ENCODE measurements at regions not wholly inside any gene's neighbourhood (a gene's known extent, or its start where the extent isn't known, plus 50 kb on each side); places are given as distances from the start of the nearest gene placed in this dataset.

GRCh38 chr16:6047325-6047724, 949.7 kb upstream of the EEF2KMT start:
- no peak for TF ChIP-seq CTCF (IDR thresholded peaks at IDR 0.05; ENCODE audit: control extremely low read depth, extremely low read depth)
- H3K9me3 ChIP-seq (ENCODE audit: control insufficient read depth in 4 of 4, insufficient read depth in 3 of 4, low read length in 3 of 4) = peaks cover 0 to 2% (median 0%) of the 10 kb centered on the region in 4 donors
- H3K9ac ChIP-seq (ENCODE audit: insufficient read depth in 1 of 2, low read length in 2 of 2) = no peak overlapping the region
- 75 to 87% methylated on average over 3 of the region's 3 CpGs for WGBS, 2 donors
- H3K27me3 ChIP-seq (ENCODE audit: control insufficient read depth in 3 of 3, insufficient read depth in 3 of 3, low read length in 2 of 3) = no peaks in the 10 kb centered on the region
- H3K4me3 ChIP-seq = no peak overlapping the region
- ATAC-seq (ENCODE audit: insufficient read depth, low FRiP score) (no peak), DNase-seq (no peak)
- no peaks in the 10 kb centered on the region for H3K4me1 ChIP-seq (ENCODE audit: control insufficient read depth in 5 of 5, insufficient read depth in 5 of 5, low read length in 5 of 5)
- H3K36me3 ChIP-seq (ENCODE audit: control insufficient read depth in 4 of 4, insufficient read depth in 4 of 4, low read length in 4 of 4) = no peaks in the 10 kb centered on the region
- H3K27ac ChIP-seq (ENCODE audit: low read depth in 1 of 2, low read length in 1 of 2) = no peak overlapping the region

- Histone ChIP-seq H3K4me1 (ENCODE audit: control insufficient read depth in 5 of 5, insufficient read depth in 5 of 5, low read length in 5 of 5) (no peaks in the 10 kb centered on the region), H3K36me3 (ENCODE audit: control insufficient read depth in 4 of 4, insufficient read depth in 4 of 4, low read length in 4 of 4) (no peaks in the 10 kb centered on the region), H3K4me3 (no peak overlapping the region), H3K9me3 (ENCODE audit: control insufficient read depth in 4 of 4, insufficient read depth in 3 of 4, low read length in 3 of 4) (peaks cover 0 to 4% (median 0%) of the 10 kb centered on the region in 4 donors), H3K27me3 (ENCODE audit: control insufficient read depth in 3 of 3, insufficient read depth in 3 of 3, low read length in 2 of 3) (no peaks in the 10 kb centered on the region), H3K9ac (ENCODE audit: insufficient read depth in 1 of 2, low read length in 2 of 2) (no peak overlapping the region), H3K27ac (ENCODE audit: low read depth in 1 of 2, low read length in 1 of 2) (no peak overlapping the region)
- WGBS, 2 donors = 80 to 83% methylated on average over 5 of the region's 5 CpGs
- ATAC-seq (ENCODE audit: insufficient read depth, low FRiP score) (no peak), DNase-seq (no peak)
- TF ChIP-seq CTCF (IDR thresholded peaks at IDR 0.05; ENCODE audit: control extremely low read depth, extremely low read depth) = no peak
Measured at GRCh38 chr16:6038941-6039645, 941.5 kb upstream of the EEF2KMT start.

- no peak overlapping the region for H3K27ac ChIP-seq (ENCODE audit: low read depth in 1 of 2, low read length in 1 of 2)
- DNase-seq = no peak
Measured at GRCh38 chr16:6035161-6035560, 937.6 kb upstream of the EEF2KMT start.

More at GRCh38 chr16:6035161-6035560, 937.6 kb upstream of the EEF2KMT start:
- no peaks in the 10 kb centered on the region for H3K36me3 ChIP-seq (ENCODE audit: control insufficient read depth in 4 of 4, insufficient read depth in 4 of 4, low read length in 4 of 4)
- H3K4me1 ChIP-seq (ENCODE audit: control insufficient read depth in 5 of 5, insufficient read depth in 5 of 5, low read length in 5 of 5) = no peaks in the 10 kb centered on the region
- 63 to 79% methylated on average over 6 of the region's 6 CpGs for WGBS, 2 donors
- H3K9me3 ChIP-seq (ENCODE audit: control insufficient read depth in 4 of 4, insufficient read depth in 3 of 4, low read length in 3 of 4) = peaks cover 0 to 8% (median 0%) of the 10 kb centered on the region in 4 donors
- no peaks in the 10 kb centered on the region for H3K27me3 ChIP-seq (ENCODE audit: control insufficient read depth in 3 of 3, insufficient read depth in 3 of 3, low read length in 2 of 3)
- no peak for ATAC-seq (ENCODE audit: insufficient read depth, low FRiP score)
- H3K9ac ChIP-seq (ENCODE audit: insufficient read depth in 1 of 2, low read length in 2 of 2) = no peak overlapping the region
- H3K4me3 ChIP-seq = no peak overlapping the region
- TF ChIP-seq CTCF (IDR thresholded peaks at IDR 0.05; ENCODE audit: control extremely low read depth, extremely low read depth) = no peak

Measured in lung (tissue), 11 donors.